GM12872 (cell line): ENCODE measurements at regions not wholly inside any gene's neighbourhood (a gene's known extent, or its start where the extent isn't known, plus 50 kb on each side); places are given as distances from the start of the nearest gene placed in this dataset.

Experiments
- CTCF ChIP-seq: IDR thresholded peaks from 3 replicates; pipeline ENCODE4 v1.5.1; 2011; ENCODE audit warnings: low read depth, mild to moderate bottlenecking, low read length, moderate library complexity; ENCODE audit not compliant: insufficient read depth

DNA sequence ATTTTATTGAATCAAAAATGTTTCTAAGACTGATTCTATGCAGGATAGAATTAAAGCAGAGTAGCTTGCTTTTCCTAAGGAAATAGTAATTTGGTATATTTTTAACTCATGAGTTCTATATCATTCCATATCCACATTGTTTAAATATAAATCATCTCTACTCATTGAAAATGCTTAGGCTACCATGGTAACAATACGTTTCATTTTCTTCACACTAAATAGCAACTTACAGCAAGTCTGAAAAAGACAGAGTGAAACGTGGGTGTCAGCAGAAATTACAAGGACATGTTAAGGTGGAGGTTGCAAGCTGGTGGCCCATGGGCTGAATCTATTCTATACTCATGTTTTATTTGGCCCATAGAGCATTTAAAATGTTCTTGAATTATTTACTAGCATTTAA, 487.9 kb downstream of the ARHGEF28 start:
- TF ChIP-seq CTCF = no peak

GRCh38 chr5:74113196-74113540, 487.2 kb downstream of the ARHGEF28 start:
- TF ChIP-seq CTCF = no peak

DNA sequence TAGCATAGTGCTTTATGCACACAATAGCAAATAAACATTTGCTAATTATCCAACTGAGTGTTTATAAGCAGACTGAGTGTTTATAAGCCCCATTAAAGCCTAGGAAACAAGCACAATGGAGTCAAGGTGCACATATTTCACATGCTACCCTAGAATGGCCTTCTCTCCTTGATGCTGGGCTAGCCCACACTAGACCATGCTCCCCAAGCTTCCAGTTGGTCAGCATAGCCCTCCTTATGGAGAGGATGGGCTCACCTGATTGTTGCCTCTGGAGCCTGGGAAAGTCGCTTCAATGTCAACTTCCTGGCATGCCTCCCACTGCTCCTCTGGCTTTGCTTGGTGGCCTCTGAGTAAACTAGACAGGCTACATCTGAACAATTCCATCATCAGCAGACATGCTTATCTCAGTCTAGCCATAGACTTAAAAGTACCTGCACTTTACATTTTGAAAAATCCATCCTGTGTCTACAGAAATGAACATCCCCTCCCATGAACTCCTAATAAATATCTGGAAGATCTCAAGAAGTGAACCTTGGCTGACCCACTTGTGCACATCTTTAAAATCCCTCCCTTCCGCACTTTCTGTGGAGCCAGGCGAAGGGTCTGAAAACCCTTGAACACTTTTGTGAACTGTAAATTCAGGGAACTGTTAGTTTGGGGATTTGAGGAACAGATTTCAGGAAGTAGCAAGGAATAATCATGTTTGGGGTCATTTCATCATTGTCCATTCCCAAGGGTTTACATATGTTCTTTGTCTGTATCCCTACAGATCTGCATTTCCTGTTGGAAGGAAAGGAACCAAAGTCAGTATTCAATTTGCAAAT, 486.6 kb downstream of the ARHGEF28 start:
- TF ChIP-seq CTCF = no peak

DNA sequence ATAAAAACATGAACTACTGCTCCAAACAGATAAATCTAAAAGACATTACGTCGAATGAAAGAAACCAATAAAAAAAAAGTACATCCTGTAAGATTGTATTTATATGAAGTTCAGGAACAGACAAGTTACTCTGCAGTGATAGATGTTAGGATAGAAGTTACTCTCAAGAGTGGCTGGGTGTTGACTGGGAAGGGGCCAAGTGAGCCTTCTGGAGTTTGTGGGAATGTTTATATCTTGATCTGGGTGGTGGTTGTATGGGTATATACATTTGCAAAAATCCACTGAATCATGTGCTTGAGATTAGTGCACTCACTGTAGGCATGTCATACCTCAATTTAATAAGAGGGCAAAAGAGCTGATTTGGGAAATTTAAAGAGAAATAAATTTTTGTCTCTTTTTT, 485.8 kb downstream of the ARHGEF28 start:
- TF ChIP-seq CTCF = no peak

GRCh38 chr5:74109344-74109743, 483.3 kb downstream of the ARHGEF28 start:
- no peak for TF ChIP-seq CTCF

DNA sequence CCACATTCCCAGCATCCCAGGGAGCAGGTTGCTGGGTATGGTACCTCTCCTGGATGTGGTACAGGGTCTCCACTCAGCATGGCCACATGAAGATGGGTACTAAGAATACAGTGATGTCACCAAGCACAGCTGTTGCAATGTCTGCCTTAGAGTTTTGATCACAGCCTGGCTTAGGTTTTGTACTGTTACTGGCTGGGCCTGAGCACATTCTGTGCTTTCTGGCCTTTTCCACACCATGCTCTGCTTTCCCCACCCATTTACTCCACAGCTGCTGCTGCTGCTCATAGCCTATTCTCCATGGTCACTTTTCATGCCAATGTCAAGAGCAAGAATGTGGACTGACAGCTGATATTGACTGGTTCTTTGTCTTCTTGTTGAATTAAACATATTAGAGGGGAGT, 481.9 kb downstream of the ARHGEF28 start:
- no peak for TF ChIP-seq CTCF

- TF ChIP-seq CTCF = no peak
Observed at GRCh38 chr5:74105126-74105780, 479.3 kb downstream of the ARHGEF28 start.
